GM18519 (cell line): ENCODE measurements at regions not wholly inside any gene's neighbourhood (a gene's known extent, or its start where the extent isn't known, plus 50 kb on each side); places are given as distances from the start of the nearest gene placed in this dataset.
A peak's percentile ranks its signal among the peaks of the same experiment; 100 is the strongest.

Experiments
- ATAC-seq: cut with Tn5 transposase; IDR thresholded peaks from one replicate; pipeline ENCODE4 v1.9.1; 2021; ENCODE audit warnings: mild to moderate bottlenecking, moderate library complexity; ENCODE audit not compliant: unreplicated experiment, low FRiP score

GRCh38 chr5:63570752-63571151 is 391.5 kb downstream of the HTR1A start:
- no peak for ATAC-seq

DNA sequence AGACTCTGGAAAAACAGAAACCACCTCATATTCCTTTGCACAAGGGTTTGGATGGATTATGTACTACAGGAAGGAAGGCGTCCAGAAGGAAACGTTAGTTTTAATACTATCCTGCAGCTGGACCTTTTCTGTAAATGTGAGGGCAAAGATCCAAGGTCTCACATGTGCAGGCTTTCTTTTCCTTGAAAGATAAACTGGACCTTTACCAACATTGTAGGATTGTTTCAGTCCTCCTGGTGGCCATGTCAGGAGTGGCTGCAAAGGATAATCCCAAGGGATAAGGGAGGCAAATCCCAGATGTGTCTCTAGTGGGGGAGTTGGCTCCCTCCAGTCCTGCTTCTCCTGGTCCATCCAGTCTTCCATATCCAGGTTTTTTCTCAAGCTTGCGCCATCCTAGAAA is 397.5 kb downstream of the HTR1A start:
- ATAC-seq, result no peak

DNA sequence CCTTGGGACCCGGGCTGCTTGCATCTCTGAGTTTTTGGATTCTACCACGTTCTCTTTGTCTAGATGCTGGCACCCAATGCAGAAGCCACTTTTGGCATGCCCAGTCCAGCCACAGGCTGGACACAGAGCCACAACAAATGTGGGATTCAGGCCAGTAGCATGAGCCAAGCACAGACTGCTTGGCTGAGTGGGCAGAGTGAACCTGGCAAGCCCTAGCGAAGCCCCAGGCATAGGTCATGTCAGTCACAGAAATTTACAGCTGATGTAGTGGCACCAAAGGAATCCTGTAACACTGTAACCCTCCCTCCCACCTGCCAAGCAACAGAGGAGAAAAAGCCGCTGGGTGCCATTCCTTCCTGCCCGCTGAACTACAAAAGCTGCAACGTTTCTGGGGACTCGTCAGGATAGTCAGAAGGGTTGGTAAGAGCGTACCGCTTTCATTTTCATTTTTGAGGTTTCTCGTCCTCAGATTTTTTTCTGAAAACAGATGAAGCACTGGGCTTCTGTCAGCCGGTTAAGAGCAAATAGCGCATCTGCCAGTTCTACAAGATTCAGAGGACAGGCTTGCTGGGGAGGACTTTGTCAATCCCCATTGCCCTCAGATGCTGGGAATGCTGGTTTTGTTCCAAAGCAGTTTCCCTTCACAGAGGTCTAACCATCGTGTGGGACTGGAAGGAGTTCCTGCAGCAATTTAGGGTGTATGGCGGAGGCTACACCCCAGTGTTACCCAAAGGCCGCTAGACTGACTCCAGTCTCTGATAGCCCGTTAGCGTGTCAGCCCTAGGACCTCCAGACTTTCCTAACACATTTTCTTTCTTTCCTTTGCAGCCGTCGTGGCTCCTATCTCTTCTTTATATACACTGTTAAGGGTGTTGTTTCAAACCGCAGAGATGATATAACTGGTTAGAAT is 399.0 kb downstream of the HTR1A start:
- ATAC-seq, result no peak

GRCh38 chr5:63555874-63556273 is 406.4 kb downstream of the HTR1A start:
- ATAC-seq, result no peak

DNA sequence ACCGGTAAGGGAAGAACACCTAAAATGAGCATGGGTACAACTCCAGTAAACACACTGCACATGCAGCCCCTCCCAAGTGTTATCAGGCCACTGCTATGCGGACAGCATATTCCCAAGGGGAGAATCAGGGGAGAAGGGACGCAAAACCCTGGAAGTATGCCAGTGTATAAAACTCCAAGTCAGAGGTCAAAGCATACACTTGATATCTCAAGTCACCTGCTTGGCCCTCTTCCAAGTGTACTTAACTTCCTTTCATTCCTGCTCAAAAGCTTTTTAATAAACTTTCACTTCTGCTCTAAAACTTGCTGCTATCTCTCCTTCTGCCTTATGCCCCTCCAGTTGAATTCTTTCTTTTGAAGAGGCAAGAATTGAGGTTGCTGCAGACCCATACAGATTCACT is 408.1 kb downstream of the HTR1A start:
- no peak for ATAC-seq

- ATAC-seq, result no peak
Observed at GRCh38 chr5:63553073-63553472, 409.2 kb downstream of the HTR1A start.

DNA sequence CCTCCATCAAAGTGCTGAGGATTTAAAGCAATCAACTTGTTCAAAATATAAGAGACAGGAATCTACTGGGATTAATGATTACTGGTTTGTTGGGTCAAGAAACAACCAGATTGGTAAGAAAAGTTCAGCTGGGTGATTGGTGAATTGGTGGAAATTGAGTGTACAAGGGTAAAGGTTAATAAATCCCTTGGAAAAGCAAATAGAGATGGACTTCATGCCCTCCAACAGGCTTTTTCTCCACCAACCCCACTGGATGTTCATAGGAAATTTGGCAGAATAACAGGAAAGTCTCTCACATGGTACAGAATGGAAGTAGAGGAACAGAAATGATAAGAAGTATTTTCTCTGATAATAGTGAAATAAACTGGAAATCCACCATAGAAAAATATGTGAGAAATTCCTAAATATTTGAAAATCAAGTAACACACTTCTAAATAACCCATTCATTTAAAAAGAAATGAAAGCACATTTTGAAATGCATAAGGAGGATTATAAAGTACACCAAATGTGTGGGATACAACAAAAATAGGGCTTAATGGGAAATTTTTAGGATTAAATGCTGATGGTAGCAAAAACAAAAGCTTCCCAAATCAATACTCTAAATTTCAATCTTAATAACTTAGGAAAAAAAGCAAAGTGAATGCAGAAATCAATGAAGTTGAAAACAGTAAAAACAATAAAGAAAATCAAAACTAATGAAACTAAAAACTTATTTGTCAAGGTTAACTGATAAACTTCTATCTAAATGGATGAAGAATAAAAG is 426.2 kb downstream of the HTR1A start:
- no peak for ATAC-seq

- no peak for ATAC-seq
Observed at GRCh38 chr5:63524281-63524680, 438.0 kb downstream of the HTR1A start.

GRCh38 chr5:63516006-63516405 is 446.2 kb downstream of the HTR1A start:
- no peak for ATAC-seq

DNA sequence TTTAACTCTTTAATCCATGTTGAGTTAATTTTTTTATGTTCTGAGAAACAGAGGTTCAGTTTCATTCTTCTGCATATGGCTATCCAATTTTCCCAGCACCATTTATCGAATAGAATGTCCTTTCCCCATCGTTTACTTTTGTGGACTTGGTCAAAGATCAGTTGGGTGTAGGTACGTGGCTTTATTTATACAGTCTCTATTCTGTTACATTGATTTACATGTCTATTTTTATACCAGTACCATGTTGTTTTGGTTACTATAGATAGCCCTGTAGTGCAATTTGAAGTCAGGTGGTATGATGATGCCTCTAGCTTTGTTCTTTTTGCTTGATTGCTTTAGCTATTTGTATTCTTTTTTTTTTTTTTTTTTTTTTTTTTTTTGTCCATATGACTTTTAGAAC is 462.0 kb downstream of the HTR1A start:
- ATAC-seq, result no peak

DNA sequence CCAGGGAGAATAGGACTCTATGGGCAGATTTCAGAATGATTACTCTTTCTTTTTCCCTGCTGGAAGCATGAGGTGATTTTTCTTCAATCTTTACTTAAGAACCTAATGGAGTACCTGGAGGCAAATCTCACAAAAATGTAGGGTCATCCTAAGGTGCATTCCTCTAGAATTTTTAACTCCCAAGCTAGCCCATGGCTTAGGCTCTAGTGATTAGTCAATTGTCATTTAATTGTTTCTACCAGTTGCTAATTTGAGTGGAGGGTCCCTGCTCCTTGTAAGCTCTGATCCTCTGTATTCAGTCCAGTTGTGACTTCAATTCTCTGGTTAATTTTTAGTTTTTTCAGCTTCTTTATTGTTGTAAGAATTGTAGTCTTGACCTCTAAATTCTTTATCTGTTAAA is 467.0 kb downstream of the HTR1A start:
- no peak for ATAC-seq

GRCh38 chr5:63483338-63483737 is 478.9 kb downstream of the HTR1A start:
- no peak for ATAC-seq

- ATAC-seq, result no peak
Observed at GRCh38 chr5:63473335-63473967, 488.8 kb downstream of the HTR1A start.

DNA sequence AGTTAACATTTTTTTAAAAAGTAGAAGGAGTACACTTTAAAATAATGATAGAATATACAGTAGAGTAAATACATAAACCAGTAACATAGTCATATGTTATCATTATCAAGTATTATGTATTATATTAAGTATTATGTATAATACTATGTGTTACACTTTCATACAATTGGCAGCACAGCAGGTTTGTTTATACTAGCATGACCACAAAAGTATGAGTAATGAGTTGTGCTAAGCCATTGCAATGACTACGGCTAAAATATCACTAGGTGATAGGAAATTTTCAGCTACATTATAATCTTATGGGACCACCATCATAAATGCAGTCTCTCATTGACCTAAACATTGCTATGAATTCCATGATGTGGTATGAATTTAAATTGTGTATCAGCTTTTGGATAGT is 506.0 kb downstream of the HTR1A start:
- ATAC-seq, result no peak

DNA sequence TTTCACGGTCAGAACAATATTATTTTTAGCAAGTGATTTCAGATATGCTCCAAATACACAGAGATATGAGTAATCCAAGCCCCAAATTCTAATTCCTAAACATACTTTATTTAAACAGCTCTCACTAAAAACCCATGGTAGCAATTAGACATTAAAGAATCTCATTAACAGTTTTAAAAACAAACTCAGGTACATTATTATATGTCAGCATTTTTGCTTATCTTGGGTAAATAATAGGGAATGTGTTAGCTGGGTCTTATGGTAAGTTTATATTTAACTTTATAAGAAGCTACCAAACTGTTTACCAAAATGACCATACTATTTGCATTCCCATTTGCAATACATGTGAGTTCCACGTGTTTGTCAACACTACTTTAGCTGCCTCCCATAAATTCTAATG is 511.1 kb downstream of the HTR1A start:
- no peak for ATAC-seq

DNA sequence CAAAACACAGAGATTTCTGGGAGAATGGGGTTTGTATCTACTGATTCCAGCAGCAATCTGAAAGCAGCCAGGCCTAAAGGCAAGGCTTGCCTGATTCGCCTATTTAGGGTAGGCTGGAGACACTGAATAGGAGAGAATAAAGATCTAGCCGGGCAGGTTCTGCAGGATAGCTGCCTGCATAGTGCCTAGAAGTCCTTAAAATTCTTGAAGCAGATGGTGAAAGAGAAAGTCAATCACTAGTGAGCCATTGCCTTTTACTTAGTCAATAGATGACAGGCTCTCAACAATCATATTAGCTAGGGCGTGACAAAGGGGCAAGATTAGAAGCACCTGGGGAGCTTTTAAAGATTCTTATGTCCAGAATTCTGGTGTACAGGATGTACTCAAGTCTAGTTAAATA is 522.7 kb downstream of the HTR1A start:
- ATAC-seq, result no peak

DNA sequence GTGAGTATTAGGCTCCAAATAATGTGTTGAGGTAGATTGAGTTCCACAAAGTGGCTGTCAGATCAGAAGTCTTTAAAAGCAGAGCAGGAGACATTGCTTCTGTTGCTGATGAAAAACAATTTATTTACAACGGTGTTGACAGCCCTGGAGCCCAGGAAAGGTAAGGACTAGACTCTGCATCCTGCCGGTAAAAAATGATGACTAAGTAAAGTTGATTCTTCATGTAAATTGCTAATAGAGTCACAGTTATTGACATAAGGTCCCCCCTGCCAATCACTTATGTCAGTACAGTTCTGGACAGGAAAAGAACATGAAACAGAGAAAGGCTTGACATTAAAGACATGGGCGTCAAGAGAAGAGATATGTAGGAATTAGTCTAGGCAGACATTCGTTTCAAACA is 552.5 kb downstream of the HTR1A start:
- ATAC-seq, result no peak

DNA sequence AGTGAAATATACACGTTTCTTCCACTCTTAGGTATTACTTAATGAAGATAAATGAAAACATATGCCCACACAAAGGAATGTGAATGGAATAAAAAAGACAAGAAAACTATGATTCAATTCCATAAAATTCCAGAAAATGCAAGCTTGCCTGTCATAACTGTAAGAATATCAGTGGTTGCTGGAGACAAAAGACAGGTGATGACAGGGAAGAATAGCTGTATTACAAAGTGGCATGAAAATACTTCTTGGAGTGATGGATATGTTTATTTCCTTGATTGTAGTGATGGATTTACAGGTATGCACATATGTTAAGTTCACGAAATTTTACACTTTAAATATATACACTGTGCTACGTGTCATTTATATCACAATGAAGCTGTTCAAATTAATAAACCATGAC is 553.3 kb downstream of the HTR1A start:
- no peak for ATAC-seq

GRCh38 chr5:63401436-63402046 is 560.7 kb downstream of the HTR1A start:
- ATAC-seq, result peak; percentile 93

DNA sequence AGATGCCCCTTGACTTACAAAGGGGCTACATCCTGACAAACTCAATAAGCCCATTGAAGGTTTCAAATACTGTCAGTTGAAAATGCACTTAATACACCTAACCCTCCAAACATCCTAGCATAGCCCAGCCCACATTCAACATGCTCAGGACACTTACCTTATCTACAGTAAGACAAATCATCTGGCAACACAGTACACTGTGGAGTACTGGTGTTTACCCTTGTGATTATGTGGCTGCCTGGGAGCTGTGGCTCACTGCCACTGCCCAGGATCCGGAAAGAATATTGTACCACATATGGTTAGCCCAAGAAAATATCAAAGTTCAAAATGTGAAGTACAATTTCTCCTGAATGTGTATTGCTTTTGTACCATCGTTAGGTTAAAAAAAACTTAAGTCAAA is 562.2 kb downstream of the HTR1A start:
- no peak for ATAC-seq

DNA sequence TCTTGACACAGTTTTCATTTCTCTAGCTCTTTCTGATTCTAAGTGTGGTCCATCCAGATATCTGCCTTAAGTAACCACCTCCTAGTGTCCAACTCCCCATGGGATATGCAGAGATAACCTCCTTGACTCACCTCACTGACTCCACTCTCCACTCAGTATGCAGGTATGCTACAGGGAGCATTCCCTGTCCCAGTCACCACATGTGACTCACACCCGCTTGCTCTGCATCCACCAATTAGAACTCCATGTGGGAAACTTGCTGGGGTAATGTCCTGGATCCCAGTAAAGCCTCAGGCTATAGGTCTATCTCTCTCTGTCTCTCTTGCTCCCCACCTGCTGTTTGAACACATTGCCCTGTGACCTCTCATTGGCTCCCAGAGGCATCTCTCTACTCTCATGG is 563.9 kb downstream of the HTR1A start:
- ATAC-seq, result no peak
